ENCODE measurements at regions not wholly inside any gene's neighbourhood (a gene's known extent, or its start where the extent isn't known, plus 50 kb on each side); places are given as distances from the start of the nearest gene placed in this dataset.

GRCh38 chr5:67259548-67260215 lies 63.1 kb upstream of the CD180 start:
- FAIRE-seq (peak; percentile 71), DNase-seq (ENCODE audit: low read depth, low spot score) (no peak)
- dilution Hi-C loops (cut with MboI; ENCODE audit: extremely low pct_ligation_motif_present, low sequenced_read_pairs), result no loop called here
- Histone ChIP-seq H2AFZ (ENCODE audit: control insufficient read depth, low read length) (peak overlapping the region; percentile 78), H3K36me3 (ENCODE audit: control insufficient read depth in 2 of 2, extremely low read depth in 1 of 2, insufficient read depth in 2 of 2, low read length in 2 of 2) (no peaks in the 10 kb centered on the region), H4K20me1 (ENCODE audit: control insufficient read depth, extremely low read depth, insufficient read depth, low read length) (no peaks in the 10 kb centered on the region), H3K9me3 (ENCODE audit: control insufficient read depth, low read depth, low read length) (no peaks in the 10 kb centered on the region), H3K9ac (ENCODE audit: control insufficient read depth, extremely low read depth, insufficient read depth, low read length) (no peak overlapping the region), H3K27ac (ENCODE audit: control insufficient read depth, insufficient read depth, low read length) (no peak overlapping the region), H3K79me2 (ENCODE audit: control insufficient read depth, insufficient read depth, low read length) (no peaks in the 10 kb centered on the region), H3K9me1 (ENCODE audit: control insufficient read depth, extremely low read depth, insufficient read depth, low read length) (no peaks in the 10 kb centered on the region), H3K4me2 (ENCODE audit: control insufficient read depth, extremely low read depth, insufficient read depth, low read depth, low read length) (no peak overlapping the region), H3K4me3 (ENCODE audit: control insufficient read depth in 2 of 3, extremely low read depth in 1 of 3, insufficient read depth in 2 of 3, low read depth in 1 of 3, low read length in 3 of 3) (peak overlapping the region in 1 of 3 experiments; percentile 40), H3K4me1 (ENCODE audit: control insufficient read depth, extremely low read depth, insufficient read depth, low read length) (peaks cover 34% of the 10 kb centered on the region), H3K27me3 (ENCODE audit: control insufficient read depth, extremely low read depth, insufficient read depth, low read length) (no peaks in the 10 kb centered on the region)
- TF ChIP-seq EZH2 (IDR thresholded peaks at IDR 0.05; ENCODE audit: low read length) (no peak), CTCF (optimal IDR thresholded peaks at IDR 0.05 in 1 of 3, IDR thresholded peaks at IDR 0.05 in 1 of 3, conservative IDR thresholded peaks at IDR 0.05 in 1 of 3; ENCODE audit: extremely low read depth in 1 of 3, insufficient read depth in 2 of 3, low read length in 3 of 3) (no peak)

GRCh38 chr5:67257500-67257899 lies 60.9 kb upstream of the CD180 start:
- Histone ChIP-seq H3K79me2 (ENCODE audit: control insufficient read depth, insufficient read depth, low read length) (no peaks in the 10 kb centered on the region), H3K4me2 (ENCODE audit: control insufficient read depth, extremely low read depth, insufficient read depth, low read depth, low read length) (peak overlapping the region; percentile 45), H3K27me3 (ENCODE audit: control insufficient read depth, extremely low read depth, insufficient read depth, low read length) (no peaks in the 10 kb centered on the region), H3K9ac (ENCODE audit: control insufficient read depth, extremely low read depth, insufficient read depth, low read length) (peak overlapping the region; percentile 49), H3K27ac (ENCODE audit: control insufficient read depth, insufficient read depth, low read length) (peak overlapping the region; percentile 67), H3K9me3 (ENCODE audit: control insufficient read depth, low read depth, low read length) (peaks cover 4% of the 10 kb centered on the region), H4K20me1 (ENCODE audit: control insufficient read depth, extremely low read depth, insufficient read depth, low read length) (no peaks in the 10 kb centered on the region), H2AFZ (ENCODE audit: control insufficient read depth, low read length) (peak overlapping the region; percentile 61), H3K4me3 (ENCODE audit: control insufficient read depth in 2 of 3, extremely low read depth in 1 of 3, insufficient read depth in 2 of 3, low read depth in 1 of 3, low read length in 3 of 3) (no peak overlapping the region), H3K36me3 (ENCODE audit: control insufficient read depth in 2 of 2, extremely low read depth in 1 of 2, insufficient read depth in 2 of 2, low read length in 2 of 2) (no peaks in the 10 kb centered on the region), H3K4me1 (ENCODE audit: control insufficient read depth, extremely low read depth, insufficient read depth, low read length) (peaks cover 27% of the 10 kb centered on the region), H3K9me1 (ENCODE audit: control insufficient read depth, extremely low read depth, insufficient read depth, low read length) (no peaks in the 10 kb centered on the region)
- DNase-seq (ENCODE audit: low read depth, low spot score) (peak; percentile 49), FAIRE-seq (peak; percentile 63)
- TF ChIP-seq EZH2 (IDR thresholded peaks at IDR 0.05; ENCODE audit: low read length) (no peak), CTCF (optimal IDR thresholded peaks at IDR 0.05 in 1 of 3, IDR thresholded peaks at IDR 0.05 in 1 of 3, conservative IDR thresholded peaks at IDR 0.05 in 1 of 3; ENCODE audit: extremely low read depth in 1 of 3, insufficient read depth in 2 of 3, low read length in 3 of 3) (no peak)
- dilution Hi-C loops (cut with MboI; ENCODE audit: extremely low pct_ligation_motif_present, low sequenced_read_pairs), result no loop called here
